RWPE1 (cell line): ENCODE measurements at regions not wholly inside any gene's neighbourhood (a gene's known extent, or its start where the extent isn't known, plus 50 kb on each side); places are given as distances from the start of the nearest gene placed in this dataset.
A peak's percentile ranks its signal among the peaks of the same experiment; 100 is the strongest.
"Not testable (repeated sequence)": the region's sequence is repeated elsewhere in the genome, so short reads cannot be mapped to it uniquely, and the experiment has no call there.

ENCODE experiments used
- CTCF ChIA-PET: fragments of 350-600 bp; sonication (Branson Sonifier 250); formaldehyde crosslinking; extraction: SDS; loops from one replicate; lab custom pipeline; 2021; lab: Yijun Ruan, JAX
- POLR2A ChIA-PET: fragments of 400-600 bp; formaldehyde crosslinking; extraction: SDS; loops from one replicate; lab custom pipeline; 2020; ENCODE audit warnings: antibody characterized with exemption; ENCODE audit not compliant: low non-redundant PET; lab: Yijun Ruan, JAX
- DNase-seq: peaks from one replicate; pipeline ENCODE4 v3.0.0; 2012; ENCODE audit warnings: low spot score
- H3K27ac ChIP-seq: fragments of 450-650 bp; 2 replicates; pipeline ENCODE4 v1.5.1; 2017
- CTCF ChIP-seq: fragments of 450-650 bp; conservative IDR thresholded peaks from 2 replicates; pipeline ENCODE4 v1.5.1; 2017; ENCODE audit warnings: low read depth, mild to moderate bottlenecking

- CTCF ChIA-PET, result interaction anchor here (0.6 kb wide), 2 partner anchors 14 to 22 kb away, joined by 3 to 4 read pairs; no protein-coding TSS in a partner anchor
- DNase-seq, result no peak
- POLR2A ChIA-PET, result no interaction called here
- no peak overlapping the region for H3K27ac ChIP-seq
- no peak for TF ChIP-seq CTCF
Measured at GRCh38 chr11:13136272-13136596, 127.1 kb downstream of the RASSF10 start.

GRCh38 chr11:13137844-13138301, 128.8 kb downstream of the RASSF10 start:
- H3K27ac ChIP-seq, result no peak overlapping the region
- CTCF ChIA-PET, result interaction anchor here (0.6 kb wide), 2 partner anchors 66 to 1984 kb away, joined by 3 to 4 read pairs; no protein-coding TSS in a partner anchor
- no peak for TF ChIP-seq CTCF
- DNase-seq, result no peak
- POLR2A ChIA-PET, result no interaction called here

GRCh38 chr11:13139085-13139484, 130.0 kb downstream of the RASSF10 start:
- POLR2A ChIA-PET, DNase-seq, H3K27ac ChIP-seq, CTCF ChIA-PET: not testable (repeated sequence)

GRCh38 chr11:13140028-13140870, 131.1 kb downstream of the RASSF10 start:
- ChIA-PET CTCF (no interaction called here), POLR2A (no interaction called here)
- H3K27ac ChIP-seq, result peak overlapping the region; percentile 46
- no peak for TF ChIP-seq CTCF
- no peak for DNase-seq

- no peak for TF ChIP-seq CTCF
- H3K27ac ChIP-seq, result peak overlapping the region; percentile 46
- POLR2A ChIA-PET, result no interaction called here
- CTCF ChIA-PET, result no interaction called here
- DNase-seq, result no peak
Measured at GRCh38 chr11:13140873-13141655, 131.9 kb downstream of the RASSF10 start.

- ChIA-PET POLR2A (no interaction called here), CTCF (no interaction called here)
Measured at GRCh38 chr11:13141731-13142709, 132.9 kb downstream of the RASSF10 start.

More at GRCh38 chr11:13141731-13142709, 132.9 kb downstream of the RASSF10 start:
- no peak for TF ChIP-seq CTCF
- no peak for DNase-seq
- no peak overlapping the region for H3K27ac ChIP-seq
